ENCODE measurements at regions not wholly inside any gene's neighbourhood (a gene's known extent, or its start where the extent isn't known, plus 50 kb on each side); places are given as distances from the start of the nearest gene placed in this dataset.

- TF ChIP-seq CTCF (IDR thresholded peaks at IDR 0.05) = no peak
- TF ChIP-seq POLR2AphosphoS5 (IDR thresholded peaks at IDR 0.05) = no peak
These were observed 141.8 kb upstream of the TENT5A start for GRCh38 chr6:81894306-81894705.
